ENCODE measurements at regions not wholly inside any gene's neighbourhood (a gene's known extent, or its start where the extent isn't known, plus 50 kb on each side); places are given as distances from the start of the nearest gene placed in this dataset.

DNA sequence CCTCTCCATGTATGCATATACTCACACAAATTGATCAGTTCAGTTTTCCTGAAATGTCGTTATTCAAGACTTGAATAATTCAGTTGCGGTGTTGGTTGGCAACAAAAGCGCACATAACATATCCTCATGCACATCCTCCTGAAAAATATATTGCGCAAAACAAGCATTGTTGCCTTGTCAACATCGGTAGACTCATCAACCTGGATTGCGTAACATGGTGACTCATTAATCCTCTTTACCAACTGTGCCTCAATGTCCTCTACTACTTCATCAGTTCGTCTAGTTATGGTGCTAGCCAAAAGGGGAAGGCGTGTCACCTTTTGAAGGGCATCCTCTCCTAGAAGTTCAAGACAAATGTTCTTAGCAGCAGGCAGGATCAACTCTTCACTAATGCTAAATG is 357.7 kb downstream of the LMO7 start:
- Histone ChIP-seq H3K9ac (ENCODE audit: low read length) (no peak overlapping the region), H3K9me3 (ENCODE audit: insufficient read depth, low read depth, low read length) (no peaks in the 10 kb centered on the region), H3K27ac (ENCODE audit: low read depth, low read length) (no peak overlapping the region), H3K36me3 (ENCODE audit: insufficient read depth, low read length) (no peaks in the 10 kb centered on the region), H2AFZ (ENCODE audit: low read depth, low read length) (no peak overlapping the region), H3K4me2 (ENCODE audit: low read length) (no peak overlapping the region), H4K20me1 (ENCODE audit: insufficient read depth, low read length) (no peaks in the 10 kb centered on the region), H3K4me1 (ENCODE audit: insufficient read depth, low read length) (no peaks in the 10 kb centered on the region), H3K27me3 (ENCODE audit: insufficient read depth, low read length) (no peaks in the 10 kb centered on the region), H3K79me2 (ENCODE audit: insufficient read depth, low read length) (no peaks in the 10 kb centered on the region), H3K4me3 (ENCODE audit: insufficient read depth, low read depth, low read length) (no peak overlapping the region)
- Mint-ChIP-seq H3K4me3 (ENCODE audit: unreplicated experiment) (no peak overlapping the region), H3K36me3 (ENCODE audit: low read depth, unreplicated experiment) (no peaks in the 10 kb centered on the region), H3K4me1 (ENCODE audit: low read depth, unreplicated experiment) (no peaks in the 10 kb centered on the region), H3K27ac (ENCODE audit: unreplicated experiment) (no peak overlapping the region), H3K27me3 (ENCODE audit: low read depth, unreplicated experiment) (no peaks in the 10 kb centered on the region), H3K9me3 (ENCODE audit: unreplicated experiment) (peaks cover 11% of the 10 kb centered on the region)
- TF ChIP-seq, protein P1, sequence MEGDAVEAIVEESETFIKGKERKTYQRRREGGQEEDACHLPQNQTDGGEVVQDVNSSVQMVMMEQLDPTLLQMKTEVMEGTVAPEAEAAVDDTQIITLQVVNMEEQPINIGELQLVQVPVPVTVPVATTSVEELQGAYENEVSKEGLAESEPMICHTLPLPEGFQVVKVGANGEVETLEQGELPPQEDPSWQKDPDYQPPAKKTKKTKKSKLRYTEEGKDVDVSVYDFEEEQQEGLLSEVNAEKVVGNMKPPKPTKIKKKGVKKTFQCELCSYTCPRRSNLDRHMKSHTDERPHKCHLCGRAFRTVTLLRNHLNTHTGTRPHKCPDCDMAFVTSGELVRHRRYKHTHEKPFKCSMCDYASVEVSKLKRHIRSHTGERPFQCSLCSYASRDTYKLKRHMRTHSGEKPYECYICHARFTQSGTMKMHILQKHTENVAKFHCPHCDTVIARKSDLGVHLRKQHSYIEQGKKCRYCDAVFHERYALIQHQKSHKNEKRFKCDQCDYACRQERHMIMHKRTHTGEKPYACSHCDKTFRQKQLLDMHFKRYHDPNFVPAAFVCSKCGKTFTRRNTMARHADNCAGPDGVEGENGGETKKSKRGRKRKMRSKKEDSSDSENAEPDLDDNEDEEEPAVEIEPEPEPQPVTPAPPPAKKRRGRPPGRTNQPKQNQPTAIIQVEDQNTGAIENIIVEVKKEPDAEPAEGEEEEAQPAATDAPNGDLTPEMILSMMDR (IDR thresholded peaks at IDR 0.05; ENCODE audit: insufficient read depth, low read depth, low read length): no peak
- TF ChIP-seq EZH2 (IDR thresholded peaks at IDR 0.05; ENCODE audit: insufficient read depth, low read length): no peak
- FAIRE-seq: no peak
- DNase-seq (ENCODE audit: low read depth): no peak

DNA sequence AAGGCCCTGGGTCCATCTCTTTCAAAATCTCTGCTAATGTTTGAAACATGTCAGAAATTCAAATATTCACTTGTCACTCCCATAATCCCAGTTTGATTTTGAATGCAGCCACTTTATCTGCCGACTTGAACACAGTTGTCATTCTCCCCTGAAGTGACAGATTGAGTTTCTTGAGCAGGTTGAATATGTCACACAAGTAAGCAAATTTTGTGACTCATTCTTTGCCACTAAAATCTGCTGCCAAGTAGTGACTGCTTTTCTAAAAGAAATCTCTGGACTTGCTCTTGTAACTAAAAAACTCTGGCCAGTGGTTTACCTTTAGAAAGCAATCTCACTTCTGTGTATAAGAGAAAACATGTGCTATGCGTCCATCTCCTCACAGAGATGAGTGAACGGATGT is 357.1 kb downstream of the LMO7 start:
- H3K36me3 Mint-ChIP-seq (ENCODE audit: low read depth, unreplicated experiment): no peaks in the 10 kb centered on the region
- FAIRE-seq: no peak
- Histone ChIP-seq H2AFZ (ENCODE audit: low read depth, low read length) (no peak overlapping the region), H3K9ac (ENCODE audit: low read length) (no peak overlapping the region), H4K20me1 (ENCODE audit: insufficient read depth, low read length) (no peaks in the 10 kb centered on the region), H3K4me1 (ENCODE audit: insufficient read depth, low read length) (no peaks in the 10 kb centered on the region), H3K79me2 (ENCODE audit: insufficient read depth, low read length) (no peaks in the 10 kb centered on the region), H3K4me3 (ENCODE audit: insufficient read depth, low read depth, low read length) (no peak overlapping the region), H3K27me3 (ENCODE audit: insufficient read depth, low read length) (no peaks in the 10 kb centered on the region), H3K36me3 (ENCODE audit: insufficient read depth, low read length) (no peaks in the 10 kb centered on the region), H3K27ac (ENCODE audit: low read depth, low read length) (no peak overlapping the region), H3K4me2 (ENCODE audit: low read length) (no peak overlapping the region), H3K9me3 (ENCODE audit: insufficient read depth, low read depth, low read length) (no peaks in the 10 kb centered on the region)
- no peak for DNase-seq (ENCODE audit: low read depth)
- TF ChIP-seq EZH2 (IDR thresholded peaks at IDR 0.05; ENCODE audit: insufficient read depth, low read length): no peak
- TF ChIP-seq, protein P1 (IDR thresholded peaks at IDR 0.05; ENCODE audit: insufficient read depth, low read depth, low read length): no peak
- peaks cover 11% of the 10 kb centered on the region for H3K9me3 Mint-ChIP-seq (ENCODE audit: unreplicated experiment)
- no peak overlapping the region for H3K27ac Mint-ChIP-seq (ENCODE audit: unreplicated experiment)
- no peak overlapping the region for H3K4me3 Mint-ChIP-seq (ENCODE audit: unreplicated experiment)
- H3K27me3 Mint-ChIP-seq (ENCODE audit: low read depth, unreplicated experiment): no peaks in the 10 kb centered on the region
- H3K4me1 Mint-ChIP-seq (ENCODE audit: low read depth, unreplicated experiment): no peaks in the 10 kb centered on the region

DNA sequence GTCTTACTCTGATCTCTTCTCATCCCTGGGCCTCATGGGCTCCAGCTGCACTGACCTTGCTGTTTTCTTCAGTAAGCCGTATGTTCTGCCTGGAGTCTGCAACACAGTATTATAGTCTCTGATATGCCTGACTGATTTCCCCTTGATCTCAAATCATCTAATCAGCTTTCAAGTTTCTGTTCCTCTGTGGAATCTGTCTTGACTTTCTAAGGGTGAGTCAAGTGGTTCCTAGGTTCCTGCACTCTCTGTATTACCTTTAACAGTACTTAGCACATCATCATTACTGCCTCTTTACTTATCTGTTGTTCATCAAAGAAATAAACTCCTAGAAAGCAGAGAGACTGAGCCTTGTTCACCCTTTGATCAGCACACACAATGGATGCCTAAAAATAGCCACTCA is 350.7 kb downstream of the LMO7 start:
- Histone ChIP-seq H2AFZ (ENCODE audit: low read depth, low read length) (no peak overlapping the region), H3K4me1 (ENCODE audit: insufficient read depth, low read length) (no peaks in the 10 kb centered on the region), H4K20me1 (ENCODE audit: insufficient read depth, low read length) (no peaks in the 10 kb centered on the region), H3K9ac (ENCODE audit: low read length) (no peak overlapping the region), H3K27ac (ENCODE audit: low read depth, low read length) (no peak overlapping the region), H3K4me2 (ENCODE audit: low read length) (no peak overlapping the region), H3K4me3 (ENCODE audit: insufficient read depth, low read depth, low read length) (no peak overlapping the region), H3K79me2 (ENCODE audit: insufficient read depth, low read length) (no peaks in the 10 kb centered on the region), H3K36me3 (ENCODE audit: insufficient read depth, low read length) (no peaks in the 10 kb centered on the region), H3K9me3 (ENCODE audit: insufficient read depth, low read depth, low read length) (no peaks in the 10 kb centered on the region), H3K27me3 (ENCODE audit: insufficient read depth, low read length) (no peaks in the 10 kb centered on the region)
- no peak for FAIRE-seq
- peaks cover 8% of the 10 kb centered on the region for H3K9me3 Mint-ChIP-seq (ENCODE audit: unreplicated experiment)
- no peak for DNase-seq (ENCODE audit: low read depth)
- H3K27ac Mint-ChIP-seq (ENCODE audit: unreplicated experiment): no peak overlapping the region
- peaks cover 2% of the 10 kb centered on the region for H3K4me1 Mint-ChIP-seq (ENCODE audit: low read depth, unreplicated experiment)
- no peaks in the 10 kb centered on the region for H3K36me3 Mint-ChIP-seq (ENCODE audit: low read depth, unreplicated experiment)
- no peaks in the 10 kb centered on the region for H3K27me3 Mint-ChIP-seq (ENCODE audit: low read depth, unreplicated experiment)
- TF ChIP-seq, protein P1 (IDR thresholded peaks at IDR 0.05; ENCODE audit: insufficient read depth, low read depth, low read length): no peak
- TF ChIP-seq EZH2 (IDR thresholded peaks at IDR 0.05; ENCODE audit: insufficient read depth, low read length): no peak
- H3K4me3 Mint-ChIP-seq (ENCODE audit: unreplicated experiment): no peak overlapping the region
